Stimulated activated naive CD4-positive, alpha-beta T cell treated with Interleukin-2 at 50 U/mL for 16 hours (primary cell): ENCODE measurements at regions not wholly inside any gene's neighbourhood (a gene's known extent, or its start where the extent isn't known, plus 50 kb on each side); places are given as distances from the start of the nearest gene placed in this dataset.

ENCODE experiments used
- DNase-seq: peaks from one replicate; lab custom pipeline; 2025; lab: John Stamatoyannopoulos, UW

DNA sequence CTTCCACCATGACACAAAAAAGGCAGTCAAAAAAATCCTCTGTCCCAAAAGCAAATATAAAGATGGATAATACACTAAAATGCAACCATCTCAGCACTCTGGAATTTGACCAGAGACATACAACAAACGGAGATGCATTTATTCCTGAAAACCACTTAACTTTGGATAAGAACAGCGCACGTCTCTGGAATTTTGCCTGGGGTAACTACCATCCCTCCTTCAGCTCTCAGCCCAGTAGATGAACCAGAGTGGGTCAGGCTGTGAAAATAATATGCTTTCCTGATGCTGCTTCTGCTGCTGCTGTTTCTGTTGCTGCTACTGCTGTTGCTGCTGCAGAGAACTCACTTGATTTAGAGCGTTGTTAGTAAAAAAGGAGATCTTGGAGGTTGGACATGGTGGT lies 133.8 kb upstream of the ACVR2A start:
- no peak for DNase-seq

DNA sequence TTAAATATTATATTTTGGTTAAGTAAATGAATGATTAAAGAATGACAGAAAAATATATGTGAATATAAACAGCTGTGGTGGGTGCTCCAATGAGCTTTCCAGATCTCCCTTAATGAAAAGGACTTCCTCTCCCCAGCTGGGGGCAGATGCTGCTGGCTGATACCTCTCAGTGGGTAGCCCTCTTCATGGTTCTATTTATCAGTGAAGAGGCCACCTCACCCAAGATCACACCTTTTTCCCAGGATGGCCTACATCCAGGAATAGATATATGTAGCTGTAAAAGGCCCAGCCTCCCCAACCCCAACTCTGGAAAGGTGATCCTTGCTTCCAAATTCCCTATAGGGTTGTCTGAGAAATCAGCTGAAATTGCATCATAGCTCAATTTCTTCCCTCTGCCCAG lies 135.2 kb upstream of the ACVR2A start:
- DNase-seq: no peak

DNA sequence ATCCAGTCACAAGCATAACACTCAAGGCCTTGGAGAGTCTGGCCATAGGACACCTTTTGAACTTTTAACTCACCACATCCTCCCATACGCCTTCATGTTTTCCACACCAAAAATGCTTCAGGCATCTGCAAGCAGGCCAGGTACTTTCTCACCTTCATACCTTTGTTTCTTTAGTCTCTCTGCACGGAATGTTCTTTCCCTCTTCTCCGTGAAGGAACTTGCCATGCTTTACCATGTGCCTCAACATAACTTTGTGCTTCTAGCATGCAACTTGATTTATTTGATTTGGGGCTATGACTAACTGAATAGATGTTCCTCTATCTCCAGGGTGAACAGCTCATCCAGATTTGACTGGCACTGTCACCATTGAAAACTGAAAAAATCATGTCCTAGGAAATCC lies 141.7 kb upstream of the ACVR2A start:
- no peak for DNase-seq

- no peak for DNase-seq
These were observed 146.7 kb upstream of the ACVR2A start for GRCh38 chr2:147698166-147698565.

GRCh38 chr2:147696426-147696825 lies 148.4 kb upstream of the ACVR2A start:
- no peak for DNase-seq

- DNase-seq: no peak
These were observed 155.5 kb upstream of the ACVR2A start for GRCh38 chr2:147689220-147689909.

- DNase-seq: no peak
These were observed 156.6 kb upstream of the ACVR2A start for GRCh38 chr2:147688242-147688641.

GRCh38 chr2:147686365-147686764 lies 158.5 kb upstream of the ACVR2A start:
- no peak for DNase-seq

DNA sequence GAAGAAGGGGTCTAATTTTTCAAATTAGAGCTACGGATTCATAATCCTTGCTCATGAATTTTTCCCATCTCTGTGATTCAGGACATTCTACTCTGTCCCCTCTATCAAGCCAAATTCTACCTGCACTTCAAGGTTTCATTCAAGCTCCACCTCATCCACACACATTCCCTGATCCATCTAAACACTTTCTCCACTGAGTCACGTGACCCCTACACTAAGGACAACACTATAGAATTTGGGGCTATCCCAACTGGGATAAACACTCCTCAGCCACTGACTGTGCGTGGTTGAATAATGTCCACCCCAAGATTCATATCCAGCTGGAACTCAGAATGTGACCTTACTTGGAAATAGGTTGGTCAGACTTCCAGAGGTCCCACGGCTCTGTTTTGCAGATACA lies 159.9 kb upstream of the ACVR2A start:
- no peak for DNase-seq

DNA sequence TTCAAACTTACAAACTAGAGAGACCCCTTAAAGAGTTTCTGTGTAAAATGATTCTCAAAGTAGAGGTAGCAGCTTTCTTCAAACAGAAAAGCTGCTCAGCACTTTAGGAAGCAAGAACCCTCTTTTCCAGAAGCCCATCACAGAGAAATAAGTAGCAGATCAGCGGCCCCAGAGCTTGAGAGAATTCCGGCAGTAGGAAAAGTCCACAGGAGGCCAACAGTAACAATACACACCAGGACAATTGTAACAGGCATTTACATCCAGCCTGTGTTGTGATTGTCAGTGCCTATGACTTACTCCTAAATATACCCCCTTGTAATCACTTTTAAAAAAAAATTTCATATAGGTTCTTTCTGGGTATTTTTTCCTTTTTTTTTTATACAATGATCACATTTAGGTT lies 161.4 kb upstream of the ACVR2A start:
- DNase-seq: no peak

GRCh38 chr2:147681093-147681492 lies 163.7 kb upstream of the ACVR2A start:
- DNase-seq: no peak

- no peak for DNase-seq
These were observed 164.8 kb upstream of the ACVR2A start for GRCh38 chr2:147679955-147680531.

DNA sequence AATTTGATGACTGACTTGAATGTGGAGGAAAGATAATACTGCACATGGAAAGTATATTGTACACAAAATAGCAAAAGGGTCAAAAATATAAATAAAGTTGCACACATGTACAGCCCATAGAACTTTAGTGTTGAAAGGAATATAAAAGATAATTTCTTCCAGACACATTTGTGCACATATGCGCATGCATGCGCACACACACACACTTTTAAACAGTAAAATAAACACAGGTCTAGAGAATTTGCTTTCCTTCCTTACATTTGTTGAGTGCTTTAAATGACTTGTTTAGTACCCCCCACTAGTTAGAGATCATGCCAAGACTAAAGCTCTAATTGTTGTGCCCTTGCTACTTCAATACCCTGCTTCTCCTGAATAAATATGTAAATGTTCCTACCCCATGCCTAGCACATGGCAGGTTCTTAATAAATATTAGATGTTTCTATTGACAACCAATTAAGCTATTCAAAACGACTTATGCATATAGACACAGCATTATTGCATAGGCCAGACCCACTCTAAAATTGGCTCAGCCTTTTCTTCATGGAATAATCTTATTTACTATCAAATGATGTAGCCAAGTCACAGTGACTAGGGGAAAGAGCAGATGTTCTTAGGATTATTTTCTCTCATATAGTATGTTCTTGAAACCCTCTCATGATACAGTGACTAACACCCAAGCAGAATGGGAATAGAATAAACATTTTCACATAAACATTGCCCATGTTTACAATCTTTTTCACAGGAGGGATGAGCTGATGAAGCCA lies 165.5 kb upstream of the ACVR2A start:
- DNase-seq: no peak

GRCh38 chr2:147665105-147665504 lies 179.7 kb upstream of the ACVR2A start:
- DNase-seq: no peak

GRCh38 chr2:147663962-147664361 lies 180.9 kb upstream of the ACVR2A start:
- no peak for DNase-seq

- no peak for DNase-seq
These were observed 181.5 kb upstream of the ACVR2A start for GRCh38 chr2:147663153-147663961.

- no peak for DNase-seq
These were observed 182.6 kb upstream of the ACVR2A start for GRCh38 chr2:147662221-147662620.

DNA sequence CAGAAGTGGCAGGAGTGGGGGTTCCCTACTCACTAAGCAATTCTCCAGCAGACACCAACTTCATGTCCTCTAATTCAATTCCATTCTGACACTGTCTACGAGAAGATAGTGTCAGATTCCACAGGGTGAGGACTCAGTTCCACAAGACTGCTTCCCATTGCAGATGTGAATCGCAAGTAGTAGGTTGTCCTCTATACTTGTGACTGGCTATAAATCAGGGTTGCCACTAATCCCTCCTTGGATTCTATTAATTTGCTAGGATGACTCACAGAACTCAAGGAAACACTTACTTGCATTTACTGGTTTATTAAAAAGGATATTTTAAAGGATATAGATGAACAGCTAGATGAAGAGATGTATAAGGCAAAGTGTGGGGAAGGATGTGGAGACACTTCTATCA lies 184.1 kb upstream of the ACVR2A start:
- no peak for DNase-seq

- DNase-seq: no peak
These were observed 185.8 kb upstream of the ACVR2A start for GRCh38 chr2:147659051-147659450.

DNA sequence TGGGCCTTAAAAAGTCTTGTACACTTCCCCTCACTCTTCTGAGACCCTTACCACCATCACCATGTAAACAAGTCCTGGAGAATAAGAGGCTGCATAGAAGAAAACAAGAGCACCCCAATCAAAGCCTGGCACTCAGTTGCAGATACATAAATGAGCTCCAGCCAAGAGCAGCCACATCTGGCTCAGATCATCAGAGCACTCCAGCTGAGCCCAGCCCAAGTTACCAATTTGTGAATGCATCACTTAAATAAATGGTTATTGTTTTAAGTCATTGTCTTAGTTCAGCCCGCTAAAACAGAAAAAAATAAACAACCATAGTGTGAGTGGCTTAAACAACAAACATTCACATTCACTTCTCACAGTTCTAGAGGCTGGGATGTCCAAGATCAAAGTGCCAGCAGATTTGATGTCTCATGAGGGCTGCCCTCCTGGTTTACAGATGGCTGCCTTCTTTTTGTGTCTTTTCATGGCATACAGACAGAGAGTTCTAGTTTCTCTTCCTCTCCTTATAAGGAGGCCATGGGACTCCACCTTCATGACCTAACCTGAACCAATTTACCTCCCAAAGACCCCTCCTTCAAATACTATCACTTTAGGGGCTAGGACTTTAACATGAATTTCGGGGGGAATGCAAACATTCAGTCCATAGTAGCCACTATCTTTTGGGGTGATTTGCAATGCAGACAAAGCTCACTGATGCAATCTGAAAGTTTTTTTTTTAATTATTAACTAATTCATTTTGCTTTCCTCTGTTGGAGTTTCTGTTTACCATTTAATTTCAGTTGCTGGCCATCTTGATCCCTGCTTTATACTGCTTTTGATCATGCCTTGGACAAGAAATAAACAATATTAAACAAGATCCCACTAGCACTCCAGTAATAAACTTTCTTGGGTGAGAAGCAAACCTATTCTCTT lies 187.5 kb upstream of the ACVR2A start:
- DNase-seq: no peak

GRCh38 chr2:147649998-147650397 lies 194.8 kb upstream of the ACVR2A start:
- no peak for DNase-seq
